DND-41 (cell line): ENCODE measurements at regions not wholly inside any gene's neighbourhood (a gene's known extent, or its start where the extent isn't known, plus 50 kb on each side); places are given as distances from the start of the nearest gene placed in this dataset.

ENCODE experiments used
- ATAC-seq: fragments of 200-7000 bp; cut with Tn5 transposase; 3 replicates; pipeline ENCODE4 v1.9.1; 2021; ENCODE audit warnings: low read depth; ENCODE audit not compliant: insufficient read depth
- DNase-seq: peaks from one replicate; pipeline ENCODE4 v3.0.0-alpha.2; 2020
- H2AFZ ChIP-seq: 2 replicates; pipeline ENCODE4 v1.6.0; 2012; ENCODE audit warnings: low read depth, low read length
- H3K27ac ChIP-seq: 2 replicates; pipeline ENCODE4 v1.5.1; 2012; ENCODE audit warnings: low read length, inconsistent platforms
- H3K27me3 ChIP-seq: fragments of 200-600 bp; sonication (generic); 2 replicates; pipeline ENCODE4 v1.6.0; 2012; ENCODE audit warnings: low read length, mild to moderate bottlenecking, inconsistent platforms; ENCODE audit not compliant: insufficient read depth, poor library complexity
- H3K36me3 ChIP-seq: 2 replicates; pipeline ENCODE4 v1.5.1; 2012; ENCODE audit warnings: low read length, inconsistent platforms; ENCODE audit not compliant: insufficient read depth
- H3K4me1 ChIP-seq: 2 replicates; pipeline ENCODE4 v1.5.1; 2012; ENCODE audit warnings: mild to moderate bottlenecking, low read length; ENCODE audit not compliant: insufficient read depth
- H3K4me2 ChIP-seq: 2 replicates; pipeline ENCODE4 v1.6.0; 2012; ENCODE audit warnings: mild to moderate bottlenecking, moderate library complexity, low read length, inconsistent platforms; ENCODE audit not compliant: insufficient read depth
- H3K4me3 ChIP-seq, 2 experiments: fragments of 200-600 bp in 1 of 2; shearing (Covaris generic) in 1 of 2; 2 replicates each; pipeline ENCODE4 v1.5.1; 2012 to 2016; ENCODE audit warnings: inconsistent platforms in 2 of 2, low read length in 2 of 2, mild to moderate bottlenecking in 2 of 2, low read depth in 1 of 2, moderate library complexity in 1 of 2
- H3K79me2 ChIP-seq: 2 replicates; pipeline ENCODE4 v1.6.0; 2012; ENCODE audit warnings: low read length, inconsistent platforms; ENCODE audit not compliant: insufficient read depth
- H3K9ac ChIP-seq: 2 replicates; pipeline ENCODE4 v1.6.0; 2012; ENCODE audit warnings: low read depth, mild to moderate bottlenecking, inconsistent platforms, low read length, moderate library complexity
- H3K9me3 ChIP-seq: 2 replicates; pipeline ENCODE4 v1.5.1; 2012; ENCODE audit warnings: low read length, moderate library complexity, mild to moderate bottlenecking, inconsistent platforms; ENCODE audit not compliant: insufficient read depth, severe bottlenecking
- H4K20me1 ChIP-seq: 2 replicates; pipeline ENCODE4 v1.6.0; 2012; ENCODE audit warnings: low read length; ENCODE audit not compliant: insufficient read depth
- CTCF ChIP-seq: IDR thresholded peaks from 2 replicates; pipeline ENCODE4 v1.5.1; 2012; ENCODE audit warnings: borderline replicate concordance, low read length, moderate library complexity, mild to moderate bottlenecking; ENCODE audit not compliant: poor library complexity, severe bottlenecking; ENCODE audit errors: extremely low read depth
- EZH2 ChIP-seq: IDR thresholded peaks from 3 replicates; pipeline ENCODE4 v1.6.1; 2012; ENCODE audit warnings: borderline replicate concordance, low read depth, mild to moderate bottlenecking, moderate library complexity, low read length, inconsistent platforms; ENCODE audit not compliant: severe bottlenecking

GRCh38 chr17:77790143-77790829 is 168.2 kb upstream of the TNRC6C start:
- no peaks in the 10 kb centered on the region for H3K27me3 ChIP-seq
- H3K27ac ChIP-seq: no peak overlapping the region
- no peaks in the 10 kb centered on the region for H3K4me1 ChIP-seq
- no peak overlapping the region for H3K4me2 ChIP-seq
- H4K20me1 ChIP-seq: no peaks in the 10 kb centered on the region
- H3K4me3 ChIP-seq: no peak overlapping the region
- H3K79me2 ChIP-seq: no peaks in the 10 kb centered on the region
- no peak for ATAC-seq
- TF ChIP-seq EZH2 (no peak), CTCF (no peak)
- no peak overlapping the region for H3K9ac ChIP-seq
- no peaks in the 10 kb centered on the region for H3K36me3 ChIP-seq
- DNase-seq: no peak
- H3K9me3 ChIP-seq: no peaks in the 10 kb centered on the region
- H2AFZ ChIP-seq: no peak overlapping the region

GRCh38 chr17:77792626-77793025 is 165.9 kb upstream of the TNRC6C start:
- H3K36me3 ChIP-seq: no peaks in the 10 kb centered on the region
- no peak overlapping the region for H3K27ac ChIP-seq
- no peak overlapping the region for H3K4me2 ChIP-seq
- no peaks in the 10 kb centered on the region for H3K9me3 ChIP-seq
- DNase-seq (no peak), ATAC-seq (no peak)
- no peaks in the 10 kb centered on the region for H3K4me1 ChIP-seq
- no peak overlapping the region for H2AFZ ChIP-seq
- H3K79me2 ChIP-seq: no peaks in the 10 kb centered on the region
- H3K27me3 ChIP-seq: no peaks in the 10 kb centered on the region
- no peaks in the 10 kb centered on the region for H4K20me1 ChIP-seq
- TF ChIP-seq EZH2 (no peak), CTCF (no peak)
- H3K9ac ChIP-seq: no peak overlapping the region
- no peak overlapping the region for H3K4me3 ChIP-seq

GRCh38 chr17:77793146-77793970 is 165.1 kb upstream of the TNRC6C start:
- no peak overlapping the region for H2AFZ ChIP-seq
- no peaks in the 10 kb centered on the region for H3K79me2 ChIP-seq
- DNase-seq (no peak), ATAC-seq (no peak)
- no peaks in the 10 kb centered on the region for H3K4me1 ChIP-seq
- no peaks in the 10 kb centered on the region for H3K36me3 ChIP-seq
- H3K9ac ChIP-seq: no peak overlapping the region
- no peaks in the 10 kb centered on the region for H3K27me3 ChIP-seq
- H4K20me1 ChIP-seq: no peaks in the 10 kb centered on the region
- no peaks in the 10 kb centered on the region for H3K9me3 ChIP-seq
- no peak overlapping the region for H3K4me3 ChIP-seq
- H3K4me2 ChIP-seq: no peak overlapping the region
- no peak overlapping the region for H3K27ac ChIP-seq
- TF ChIP-seq CTCF: no peak
- no peak for TF ChIP-seq EZH2
